Stromal cell of bone marrow (primary cell): ENCODE measurements at regions not wholly inside any gene's neighbourhood (a gene's known extent, or its start where the extent isn't known, plus 50 kb on each side); places are given as distances from the start of the nearest gene placed in this dataset.
A peak's percentile ranks its signal among the peaks of the same experiment; 100 is the strongest.

Experiments
- DNase-seq: peaks from one replicate; pipeline ENCODE4 v3.0.0-alpha.2; 2012; ENCODE audit warnings: low read depth

DNA sequence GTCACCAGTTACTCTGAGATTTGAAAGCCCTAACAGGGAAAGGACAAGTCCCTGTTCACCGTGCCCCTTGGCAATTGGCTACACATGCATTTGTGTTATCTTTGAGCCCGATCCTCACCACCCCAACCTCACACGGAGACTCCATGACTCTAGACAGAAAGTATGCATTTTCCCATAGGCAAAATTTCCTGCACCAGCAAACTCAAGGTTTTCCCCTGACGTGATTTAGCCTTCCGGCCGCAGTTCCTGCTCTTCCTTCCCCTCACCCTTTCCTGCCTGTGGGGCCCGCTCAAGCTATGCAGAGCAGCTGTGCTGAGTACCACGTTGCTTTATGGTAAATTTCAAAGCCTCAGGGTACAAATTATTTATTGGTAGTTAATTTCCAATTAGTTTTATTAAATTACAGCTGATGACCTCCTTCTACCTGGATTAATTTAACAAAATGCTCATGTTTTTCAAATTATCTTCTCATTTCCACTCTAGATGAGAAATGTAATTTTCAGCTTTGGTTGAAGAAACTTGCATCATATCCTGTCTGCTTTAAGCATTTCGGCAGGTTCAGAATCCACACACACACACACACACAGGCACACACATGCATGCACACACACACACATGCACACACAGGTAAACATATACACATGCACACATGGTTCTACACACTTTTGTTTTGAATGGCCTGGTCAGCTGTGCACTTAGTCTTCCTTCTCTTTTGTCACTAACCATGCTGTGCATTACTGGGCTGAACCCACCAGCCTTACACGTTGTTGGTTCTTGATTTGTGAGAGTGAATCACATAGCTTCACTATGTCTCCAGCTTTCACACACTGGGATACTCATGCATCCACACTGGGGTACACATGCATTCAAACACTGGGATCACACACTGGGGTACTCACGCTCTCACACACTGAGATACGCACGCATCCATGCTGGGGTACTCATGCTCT, 283.1 kb upstream of the PITRM1 start:
- no peak for DNase-seq

DNA sequence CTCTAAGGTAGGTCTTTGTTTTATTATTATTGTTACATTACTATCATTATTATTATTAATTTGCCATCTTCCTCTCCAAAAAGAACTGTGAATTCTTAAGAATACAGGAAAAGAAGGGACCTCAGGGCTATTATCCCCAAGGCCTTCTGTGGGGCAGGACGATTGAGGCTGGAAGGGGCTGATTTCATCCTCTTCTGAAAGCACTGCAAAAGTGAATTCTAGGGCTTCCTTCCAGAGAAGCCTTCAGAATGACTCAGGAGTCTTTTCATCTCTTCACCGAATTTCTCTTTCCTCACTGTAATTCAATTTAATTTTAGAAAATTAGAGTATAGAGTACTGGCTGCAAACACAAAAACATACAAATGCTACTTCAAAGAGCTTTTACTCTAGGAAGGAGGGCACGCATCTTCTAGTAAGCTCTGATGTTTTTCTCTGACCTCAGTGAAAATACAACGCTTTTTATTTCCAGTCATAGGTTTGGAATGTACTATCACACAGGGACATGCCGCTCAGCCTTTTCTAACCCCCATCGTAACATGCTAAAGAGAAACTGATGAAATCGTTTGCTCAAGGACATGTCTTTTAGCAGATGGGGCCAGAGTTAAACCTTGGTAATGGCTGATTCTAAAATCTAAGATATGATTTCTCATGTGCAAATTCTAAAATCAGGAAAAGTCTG, 280.2 kb upstream of the PITRM1 start:
- DNase-seq = peak; percentile 64

DNA sequence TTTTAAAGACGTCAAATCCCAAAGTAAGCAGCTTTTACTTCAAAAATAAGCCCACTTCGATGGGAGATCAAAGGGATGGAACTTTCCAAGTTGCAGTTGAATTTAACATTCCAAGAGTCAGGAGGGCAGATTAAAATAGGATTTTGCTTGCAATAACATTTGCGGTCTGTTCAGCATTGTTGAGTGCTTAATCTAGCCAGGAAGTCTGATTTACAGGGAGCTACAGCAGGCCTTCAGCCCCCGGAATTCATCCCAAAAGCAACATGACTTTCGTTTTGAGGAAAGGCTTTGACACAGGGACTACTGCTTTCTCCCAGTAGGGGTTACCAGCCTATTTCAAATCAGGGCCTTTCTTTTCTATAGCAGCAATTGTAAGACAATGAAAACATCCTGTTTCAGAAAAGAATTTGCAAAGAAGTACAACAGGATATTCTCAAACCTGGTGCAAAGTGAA, 279.6 kb upstream of the PITRM1 start:
- DNase-seq = peak; percentile 95

DNA sequence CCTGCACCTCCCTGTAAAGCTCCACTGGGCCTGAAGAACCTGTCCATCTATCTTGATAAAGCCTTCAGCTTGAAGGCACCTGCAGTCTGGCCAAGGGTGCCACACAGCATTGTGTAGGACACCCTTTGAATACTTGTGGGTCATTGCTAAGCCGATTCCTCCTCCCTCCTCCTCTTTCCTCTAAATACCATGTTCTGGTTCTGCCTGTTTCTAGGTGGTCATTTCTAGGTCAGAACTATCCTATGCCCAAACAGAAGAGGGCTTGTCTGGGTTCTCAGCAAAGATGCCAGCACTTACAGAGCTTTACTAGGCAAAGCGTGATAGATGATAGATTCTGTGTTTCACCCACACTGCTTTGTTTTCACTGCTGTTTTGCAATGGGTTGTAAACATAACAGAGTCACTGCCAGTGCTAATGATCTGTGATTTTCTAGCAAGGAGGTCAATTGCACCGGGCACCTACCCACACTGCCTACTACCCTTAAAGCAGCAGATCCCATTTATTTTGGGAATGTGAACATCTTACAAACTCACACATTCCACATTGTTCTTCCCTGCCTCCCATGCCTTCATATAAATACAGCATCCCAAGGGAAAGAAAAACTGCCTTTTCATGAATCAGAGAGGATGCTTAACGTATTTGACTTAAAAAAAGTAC, 279.1 kb upstream of the PITRM1 start:
- no peak for DNase-seq

DNA sequence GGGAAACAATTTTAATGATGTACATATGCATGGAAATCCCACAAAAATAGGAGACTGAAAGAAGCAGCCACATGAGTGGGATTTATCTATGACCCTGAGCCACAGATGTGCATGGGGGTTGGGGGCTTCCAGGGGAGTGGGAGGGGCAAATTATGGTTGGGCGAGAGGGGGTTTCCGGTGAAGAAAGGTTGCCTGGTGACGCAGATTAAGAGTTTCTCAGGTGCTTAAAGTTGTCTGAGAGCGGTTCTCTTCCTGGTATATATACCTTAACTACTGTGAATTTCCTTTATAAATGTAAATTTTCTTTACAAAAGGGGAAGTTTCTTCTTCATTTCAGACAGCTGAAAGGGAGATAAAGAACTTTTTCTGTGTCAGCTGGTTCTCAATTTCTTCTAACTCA, 273.6 kb upstream of the PITRM1 start:
- DNase-seq = no peak

DNA sequence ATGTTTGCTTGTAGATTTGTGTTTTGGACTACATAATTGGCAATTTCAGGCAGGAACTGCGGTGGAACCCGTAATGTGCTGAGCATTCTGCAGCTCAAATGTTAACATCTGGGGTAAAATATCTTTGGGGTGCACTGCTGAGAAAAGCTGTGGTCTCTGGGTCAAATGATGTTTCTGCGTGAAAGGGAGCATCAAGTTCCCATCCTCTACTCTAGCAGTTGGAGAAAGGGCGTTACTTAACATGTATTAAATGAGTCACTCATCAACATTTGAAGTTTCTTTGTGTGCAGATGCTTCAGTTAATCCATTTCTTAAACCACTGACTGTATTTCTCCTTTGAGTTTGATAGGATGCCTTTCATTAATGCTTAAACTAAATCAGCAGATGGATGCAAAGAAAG, 273.1 kb upstream of the PITRM1 start:
- DNase-seq = no peak

DNA sequence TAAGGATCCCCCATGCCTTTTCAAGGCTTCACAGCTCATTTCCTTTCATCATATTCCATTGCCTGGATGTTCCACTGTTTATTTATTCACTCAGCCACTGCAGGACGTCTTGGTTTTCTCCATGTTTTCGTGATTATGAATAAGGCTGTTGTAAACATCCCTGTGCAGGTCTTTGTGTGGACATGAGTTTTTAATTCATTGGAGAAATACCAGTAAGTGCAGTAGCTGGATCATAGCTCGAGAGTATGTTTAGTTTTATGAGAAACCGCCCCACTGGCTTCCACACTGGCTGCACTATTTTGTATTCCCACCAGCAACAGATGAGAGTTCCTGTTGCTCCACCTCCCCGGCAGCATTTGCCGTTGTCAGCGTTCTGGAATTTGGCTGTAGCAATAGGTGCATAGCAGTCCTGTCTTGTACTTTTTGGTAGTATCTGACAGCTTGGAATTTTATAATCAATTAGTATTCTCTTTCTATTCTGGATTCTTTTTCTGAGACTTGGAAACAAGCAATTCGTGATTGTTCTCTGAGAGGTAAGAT, 269.9 kb upstream of the PITRM1 start:
- no peak for DNase-seq

DNA sequence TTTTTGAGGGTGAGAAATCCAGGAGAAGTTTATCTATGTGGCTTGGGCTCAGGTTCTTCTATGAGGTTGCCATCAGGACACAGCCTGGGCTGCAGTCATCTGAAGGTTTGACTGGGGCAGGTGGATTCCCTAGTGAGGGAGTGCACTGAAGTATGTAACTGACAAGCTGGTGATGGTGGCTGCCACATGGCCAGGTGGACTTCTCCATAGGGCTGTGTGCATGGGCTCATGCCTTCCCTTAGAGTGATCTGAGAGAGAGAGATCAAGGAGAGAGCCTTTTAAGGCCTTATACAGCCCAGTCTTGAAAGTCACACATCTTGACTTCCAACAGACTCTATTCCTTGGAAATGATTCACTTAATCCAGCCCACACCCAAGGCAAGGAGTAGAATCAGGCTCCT, 266.6 kb upstream of the PITRM1 start:
- DNase-seq = no peak

DNA sequence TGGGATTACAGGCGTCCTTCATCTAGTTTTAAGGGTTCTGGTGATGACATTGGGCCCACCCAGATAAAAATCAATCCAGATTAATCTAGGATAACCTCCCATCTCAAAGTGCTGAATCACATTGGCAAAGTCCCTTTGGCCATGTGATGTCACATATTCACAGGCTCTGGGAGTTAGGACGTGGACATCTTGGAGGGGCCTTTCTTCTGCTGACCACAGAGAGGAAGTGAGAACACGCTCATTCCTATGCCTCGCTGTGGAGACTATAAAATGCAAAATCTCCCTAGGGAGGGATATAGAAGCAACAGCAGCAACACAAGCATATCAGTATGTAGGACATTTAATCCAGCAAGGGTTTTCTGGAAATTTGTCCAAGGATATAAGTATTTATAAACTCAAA, 266.0 kb upstream of the PITRM1 start:
- DNase-seq = no peak

DNA sequence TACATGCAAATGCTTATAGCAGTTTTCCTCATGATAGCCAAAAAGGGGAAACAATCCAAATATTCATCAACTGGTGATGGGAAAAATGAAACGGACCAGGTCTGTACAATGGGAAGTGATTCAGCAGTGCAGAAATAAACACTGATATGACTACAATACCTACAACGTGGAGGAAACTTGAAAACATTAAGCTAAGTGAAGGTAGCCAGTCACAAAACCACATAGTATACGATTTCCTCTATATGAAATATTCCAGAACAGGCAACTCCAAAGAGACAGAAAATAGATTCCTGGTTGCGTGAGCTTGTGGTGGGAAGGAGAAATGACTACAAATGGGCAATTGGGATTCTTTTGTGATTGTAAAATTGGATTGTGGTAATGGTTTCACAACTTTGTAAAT, 263.1 kb upstream of the PITRM1 start:
- DNase-seq = no peak

DNA sequence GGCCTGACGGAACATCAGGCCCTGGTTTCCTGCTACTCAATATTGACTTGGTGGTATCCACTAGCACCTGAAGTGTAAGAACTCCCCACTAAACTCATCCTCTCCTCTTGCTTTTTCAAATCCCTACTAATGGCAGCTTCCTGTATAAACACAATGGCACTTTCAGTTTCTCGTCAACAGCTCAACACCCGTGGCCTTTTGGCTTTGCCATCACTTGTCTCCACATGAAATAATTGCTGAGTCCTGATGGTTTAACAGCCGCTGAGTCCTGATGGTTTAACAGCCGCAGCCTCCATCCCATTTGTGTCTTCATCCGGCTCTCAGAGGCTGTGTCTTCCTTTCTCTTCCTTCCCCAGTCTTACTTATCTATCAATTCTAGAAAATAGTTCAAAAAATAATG, 261.4 kb upstream of the PITRM1 start:
- DNase-seq = no peak

DNA sequence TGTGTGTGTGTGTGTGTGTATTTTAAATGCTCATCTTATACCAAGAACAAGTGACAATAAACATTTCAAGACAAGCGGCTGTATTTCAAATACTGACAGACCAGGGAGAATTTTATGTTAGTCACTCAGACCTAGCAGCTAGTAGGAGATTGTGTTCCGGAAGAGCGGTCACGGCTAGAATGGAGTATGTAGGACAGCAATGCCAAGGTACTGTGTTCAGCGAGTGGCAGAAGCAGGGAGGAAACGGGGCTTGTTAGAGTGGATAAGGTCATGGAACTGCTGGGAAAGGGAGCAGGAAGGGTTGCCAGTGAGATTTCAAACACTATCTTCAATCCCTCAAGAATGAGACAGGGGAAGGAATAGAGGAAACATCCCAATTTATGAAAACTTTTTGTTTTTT, 260.5 kb upstream of the PITRM1 start:
- no peak for DNase-seq

DNA sequence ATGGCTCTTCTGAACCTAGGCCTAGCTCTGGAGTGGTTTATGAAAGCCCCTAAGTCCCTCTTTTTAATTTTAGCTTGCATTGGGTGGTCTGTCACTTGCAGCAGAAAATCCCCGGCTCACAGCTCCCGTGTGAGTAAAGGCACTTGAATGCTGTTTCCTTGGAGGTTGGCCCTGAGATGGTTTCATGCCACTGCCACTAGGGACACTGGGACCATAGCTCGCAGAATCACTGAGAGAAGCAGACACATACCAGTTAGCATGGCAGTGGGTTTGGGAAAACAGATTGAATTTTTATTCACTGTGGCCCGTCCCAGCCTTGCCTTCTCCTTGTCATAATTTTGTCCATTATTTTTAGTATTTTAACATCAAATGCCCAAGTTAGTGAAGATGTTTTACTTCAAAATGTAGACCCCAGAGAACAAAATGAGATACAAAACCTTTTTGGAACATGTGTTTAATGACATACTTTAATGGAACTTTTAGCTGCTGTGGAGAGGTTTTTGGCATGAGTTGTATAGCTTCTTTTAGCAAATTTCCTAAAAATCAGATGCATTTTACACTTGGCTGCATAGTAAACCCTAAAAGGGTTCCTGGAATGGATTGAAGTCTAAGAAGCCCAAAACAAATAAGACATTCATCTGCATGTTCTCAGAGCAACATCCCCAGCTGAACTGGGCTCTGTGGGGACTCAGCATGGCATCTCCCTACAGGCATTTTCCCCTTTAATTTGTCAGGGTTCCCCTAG, 259.7 kb upstream of the PITRM1 start:
- no peak for DNase-seq

DNA sequence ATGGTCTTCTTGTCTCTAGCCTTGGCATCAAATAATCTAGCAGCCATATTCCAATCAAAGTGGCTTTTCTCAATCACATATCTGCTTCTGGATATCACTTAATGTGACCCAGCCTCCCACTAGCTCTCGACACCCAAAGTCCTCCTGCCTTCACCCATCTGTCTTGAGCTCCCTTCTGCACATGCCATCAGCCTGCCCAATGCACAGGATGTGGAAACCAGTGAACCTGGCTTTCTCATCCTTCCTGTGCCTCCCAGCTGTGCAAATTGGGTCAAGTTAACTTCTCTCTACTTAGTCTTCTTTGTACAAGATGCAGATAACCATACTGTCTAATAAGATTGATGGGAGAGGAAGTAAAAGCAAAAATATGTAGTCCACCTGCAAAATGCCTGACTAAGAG, 257.9 kb upstream of the PITRM1 start:
- DNase-seq = no peak

DNA sequence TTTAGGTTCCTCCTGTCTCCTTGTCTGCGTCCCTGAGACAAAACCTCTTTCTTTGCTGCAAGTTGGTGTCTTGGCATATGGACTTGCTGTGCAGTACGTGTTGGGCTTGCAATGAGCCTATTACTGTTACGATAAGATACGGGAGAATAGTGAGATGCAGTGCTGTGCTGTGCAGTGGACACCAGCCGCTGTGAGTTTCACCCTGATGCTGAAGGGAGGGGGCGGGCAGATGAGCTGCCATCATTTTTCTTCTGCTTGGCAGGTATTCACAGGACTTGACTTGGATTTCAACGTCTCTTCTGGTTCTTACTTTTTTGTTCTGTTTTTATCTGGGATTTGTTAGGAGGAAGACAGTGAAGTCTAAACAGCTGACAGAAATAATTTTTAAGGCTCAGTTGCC, 257.1 kb upstream of the PITRM1 start:
- no peak for DNase-seq

DNA sequence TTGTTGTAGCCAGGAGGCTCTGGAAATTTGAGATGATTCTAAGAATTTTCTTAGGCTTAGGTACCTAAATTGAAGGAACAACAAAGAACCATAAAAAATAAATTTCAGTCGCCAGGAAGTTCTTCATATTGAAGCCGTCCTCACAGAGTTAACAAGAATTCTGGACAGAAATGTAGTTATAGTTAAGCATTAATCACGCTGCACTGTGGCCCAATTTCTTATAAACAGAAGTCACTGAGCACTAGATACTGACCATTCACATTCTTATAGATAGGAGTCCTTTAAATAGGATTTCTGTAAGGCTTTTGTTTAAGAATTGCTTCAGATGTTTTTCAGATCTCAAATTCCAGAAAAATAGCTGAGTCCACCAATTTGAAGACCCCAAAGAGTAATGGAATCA, 256.2 kb upstream of the PITRM1 start:
- DNase-seq = no peak

DNA sequence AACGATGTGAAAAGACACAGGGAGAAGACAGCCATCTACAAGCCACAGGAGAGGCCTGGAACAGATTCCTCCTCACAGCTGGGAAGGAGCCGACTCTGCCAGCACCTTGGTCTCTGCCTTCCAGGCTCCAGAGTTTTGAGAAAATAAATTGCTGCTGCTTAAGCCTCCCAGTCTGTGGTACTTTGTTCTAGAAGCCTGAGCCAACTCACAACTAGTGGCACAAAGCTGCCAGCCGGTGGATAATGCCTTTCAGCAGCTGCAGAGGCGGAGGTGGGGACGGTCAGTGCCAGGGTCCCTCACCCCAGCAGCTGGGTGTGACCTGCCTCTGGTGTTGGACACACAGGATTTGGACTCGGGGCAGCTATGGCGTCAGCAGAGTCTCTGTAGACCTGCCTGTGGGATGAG, 255.4 kb upstream of the PITRM1 start:
- no peak for DNase-seq

DNA sequence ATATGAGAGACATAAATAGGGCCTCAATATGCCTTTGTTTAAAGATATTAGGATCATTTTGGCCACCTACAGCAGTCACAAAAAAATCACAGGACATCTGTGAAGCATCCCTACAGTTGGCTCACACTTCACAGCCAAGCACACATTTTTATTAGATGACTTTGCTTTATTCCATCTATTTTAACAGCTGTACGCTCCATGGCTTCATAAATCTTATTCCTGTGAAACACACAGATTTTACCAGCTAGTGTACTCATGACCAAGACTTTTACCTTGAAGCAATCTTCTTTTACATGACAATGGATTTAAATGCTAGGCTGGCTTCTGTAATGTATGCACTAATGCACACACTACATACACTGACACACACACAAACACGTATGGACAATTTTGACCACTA, 254.8 kb upstream of the PITRM1 start:
- DNase-seq = no peak

DNA sequence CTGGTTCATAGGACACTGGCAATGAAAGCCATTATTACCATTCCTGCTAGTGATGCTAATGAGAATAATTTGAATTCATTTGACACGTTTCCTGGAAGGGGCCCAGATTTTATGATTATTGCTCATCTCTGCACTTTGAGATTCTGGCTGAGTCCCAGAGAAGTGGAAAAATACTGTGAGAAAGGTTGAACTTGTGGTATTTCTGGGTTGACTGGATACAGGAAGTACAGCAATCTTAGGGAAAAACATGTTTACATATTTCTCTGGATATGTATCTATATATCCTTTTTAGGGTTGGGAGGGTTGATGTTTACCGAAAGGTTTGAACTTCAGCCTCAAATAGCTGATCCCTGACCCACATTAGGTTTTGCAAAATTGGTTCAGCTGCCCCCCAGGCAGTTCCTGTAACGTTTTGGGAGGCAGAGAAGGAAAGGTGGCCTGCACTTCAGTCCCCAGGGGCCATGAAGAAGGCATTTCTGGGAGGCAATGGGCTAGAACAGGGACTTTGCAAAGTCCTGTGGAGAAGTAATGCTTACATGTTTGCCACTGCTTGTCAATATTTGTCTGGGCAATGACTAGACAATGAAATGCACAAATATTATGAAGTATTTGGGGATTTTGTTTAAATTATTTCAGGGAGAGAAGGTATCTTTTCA, 253.7 kb upstream of the PITRM1 start:
- DNase-seq = no peak

DNA sequence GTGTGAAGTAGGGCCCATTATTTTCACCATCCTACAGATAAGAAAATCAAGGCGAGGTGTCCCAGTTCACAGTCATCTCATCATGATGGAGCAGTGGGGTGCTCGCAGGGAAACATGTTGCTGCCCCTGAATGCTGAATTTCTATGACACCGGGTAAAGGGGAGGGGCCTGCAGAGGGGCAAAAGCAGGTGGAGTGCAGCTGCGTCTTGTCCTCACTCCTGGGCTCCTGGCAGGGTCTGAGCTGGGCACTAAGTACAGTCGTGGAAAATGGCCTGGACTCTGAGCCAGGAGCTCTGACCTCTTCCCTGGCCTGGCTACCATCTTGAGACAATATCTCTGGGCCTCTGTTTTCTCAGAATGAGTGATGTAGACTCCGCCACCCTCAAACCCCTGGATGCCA, 253.1 kb upstream of the PITRM1 start:
- no peak for DNase-seq

DNA sequence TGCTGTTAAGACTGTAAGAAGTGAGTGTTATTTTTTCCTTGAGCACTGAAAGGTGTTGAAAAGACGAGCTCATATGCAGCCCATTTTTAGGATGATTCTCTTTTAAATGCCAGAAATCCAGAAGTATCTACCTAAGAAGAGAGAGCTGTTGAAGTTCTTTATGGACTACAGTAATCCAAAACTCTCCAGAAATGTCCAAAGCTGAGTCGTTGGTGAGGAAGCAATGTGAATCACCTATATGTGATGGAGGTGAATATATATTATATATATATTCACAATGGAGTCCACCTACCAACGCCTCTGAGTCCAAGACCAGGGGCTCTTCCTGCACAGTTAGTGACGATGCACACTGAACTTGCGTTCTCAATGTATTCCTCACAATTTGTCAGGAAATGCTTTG, 252.7 kb upstream of the PITRM1 start:
- DNase-seq = no peak
